ENCODE measurements at regions not wholly inside any gene's neighbourhood (a gene's known extent, or its start where the extent isn't known, plus 50 kb on each side); places are given as distances from the start of the nearest gene placed in this dataset.

DNA sequence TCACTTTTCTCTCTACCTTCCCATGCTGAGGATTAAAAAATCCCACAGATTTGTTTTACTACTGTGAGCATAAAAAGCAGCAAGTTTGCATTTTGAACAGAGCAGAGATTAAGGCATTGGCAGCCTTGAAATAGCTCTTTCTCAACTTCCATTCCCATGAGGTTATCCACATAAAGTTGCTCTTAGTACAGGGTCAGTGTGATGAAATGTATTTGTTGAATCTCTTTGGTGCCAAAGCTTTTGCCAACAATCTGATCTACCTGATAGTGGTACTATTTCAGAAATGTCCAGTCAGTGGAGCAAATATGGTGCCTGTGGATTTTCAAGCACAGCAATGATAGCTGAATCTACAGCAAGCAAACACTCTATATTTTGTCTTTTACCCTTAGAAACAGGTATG lies 254.8 kb downstream of the INHBA start:
- TF ChIP-seq, protein P1, sequence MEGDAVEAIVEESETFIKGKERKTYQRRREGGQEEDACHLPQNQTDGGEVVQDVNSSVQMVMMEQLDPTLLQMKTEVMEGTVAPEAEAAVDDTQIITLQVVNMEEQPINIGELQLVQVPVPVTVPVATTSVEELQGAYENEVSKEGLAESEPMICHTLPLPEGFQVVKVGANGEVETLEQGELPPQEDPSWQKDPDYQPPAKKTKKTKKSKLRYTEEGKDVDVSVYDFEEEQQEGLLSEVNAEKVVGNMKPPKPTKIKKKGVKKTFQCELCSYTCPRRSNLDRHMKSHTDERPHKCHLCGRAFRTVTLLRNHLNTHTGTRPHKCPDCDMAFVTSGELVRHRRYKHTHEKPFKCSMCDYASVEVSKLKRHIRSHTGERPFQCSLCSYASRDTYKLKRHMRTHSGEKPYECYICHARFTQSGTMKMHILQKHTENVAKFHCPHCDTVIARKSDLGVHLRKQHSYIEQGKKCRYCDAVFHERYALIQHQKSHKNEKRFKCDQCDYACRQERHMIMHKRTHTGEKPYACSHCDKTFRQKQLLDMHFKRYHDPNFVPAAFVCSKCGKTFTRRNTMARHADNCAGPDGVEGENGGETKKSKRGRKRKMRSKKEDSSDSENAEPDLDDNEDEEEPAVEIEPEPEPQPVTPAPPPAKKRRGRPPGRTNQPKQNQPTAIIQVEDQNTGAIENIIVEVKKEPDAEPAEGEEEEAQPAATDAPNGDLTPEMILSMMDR (IDR thresholded peaks at IDR 0.05): no peak
- no peak for TF ChIP-seq POLR2A (IDR thresholded peaks at IDR 0.05)
